GM23248 (cell line): ENCODE measurements at regions not wholly inside any gene's neighbourhood (a gene's known extent, or its start where the extent isn't known, plus 50 kb on each side); places are given as distances from the start of the nearest gene placed in this dataset.

Experiments used
- DNase-seq: peaks from one replicate; pipeline ENCODE4 v3.0.0-alpha.2; 2015
- H2AFZ ChIP-seq: fragments of 200-600 bp; sonication (generic); 2 replicates; pipeline ENCODE4 v1.6.1; 2016; ENCODE audit warnings: antibody characterized with exemption
- H3F3A ChIP-seq: fragments of 200-600 bp; sonication (generic); 2 replicates; pipeline ENCODE4 v1.6.1; 2016; ENCODE audit warnings: mild to moderate bottlenecking, antibody characterized with exemption, mixed run types; ENCODE audit not compliant: insufficient read depth
- H3K27ac ChIP-seq: fragments of 200-600 bp; sonication (generic); 2 replicates; pipeline ENCODE4 v1.5.1; 2016; ENCODE audit warnings: mild to moderate bottlenecking
- H3K27me3 ChIP-seq: fragments of 200-600 bp; sonication (generic); replicated peaks from 2 replicates; pipeline ENCODE4 v1.6.1; 2016; ENCODE audit warnings: mild to moderate bottlenecking; ENCODE audit not compliant: insufficient read depth
- H3K36me3 ChIP-seq: fragments of 200-600 bp; sonication (generic); 2 replicates; pipeline ENCODE4 v1.6.1; 2016; ENCODE audit warnings: low read depth, mild to moderate bottlenecking
- H3K4me1 ChIP-seq: fragments of 200-600 bp; sonication (generic); 2 replicates; pipeline ENCODE4 v1.6.1; 2016; ENCODE audit warnings: mild to moderate bottlenecking; ENCODE audit not compliant: insufficient read depth
- H3K4me2 ChIP-seq: fragments of 200-600 bp; sonication (generic); one replicate; pipeline ENCODE4 v1.6.1; 2016; ENCODE audit warnings: mild to moderate bottlenecking; ENCODE audit not compliant: unreplicated experiment
- H3K4me3 ChIP-seq: fragments of 200-600 bp; sonication (generic); 2 replicates; pipeline ENCODE4 v1.5.1; 2016; ENCODE audit warnings: mild to moderate bottlenecking
- H3K79me2 ChIP-seq: fragments of 200-600 bp; sonication (generic); 2 replicates; pipeline ENCODE4 v1.6.1; 2016; ENCODE audit warnings: mild to moderate bottlenecking; ENCODE audit not compliant: insufficient read depth
- H3K9ac ChIP-seq: fragments of 200-600 bp; sonication (generic); 2 replicates; pipeline ENCODE4 v1.6.1; 2016; ENCODE audit warnings: mild to moderate bottlenecking
- H3K9me2 ChIP-seq: fragments of 200-600 bp; sonication (generic); 2 replicates; pipeline ENCODE4 v1.6.1; 2016; ENCODE audit warnings: mixed run types, mild to moderate bottlenecking, moderate library complexity; ENCODE audit not compliant: insufficient read depth
- H3K9me3 ChIP-seq: fragments of 200-600 bp; sonication (generic); one replicate; pipeline ENCODE4 v1.6.1; 2017; ENCODE audit warnings: low read depth
- H4K20me1 ChIP-seq: fragments of 200-600 bp; sonication (generic); 2 replicates; pipeline ENCODE4 v1.6.0; 2016; ENCODE audit not compliant: insufficient read depth
- EZH2 ChIP-seq: fragments of 200-600 bp; sonication (generic); IDR thresholded peaks from 2 replicates; pipeline ENCODE4 v1.6.1; 2018; ENCODE audit warnings: antibody characterized with exemption, mild to moderate bottlenecking; ENCODE audit not compliant: insufficient read depth, poor library complexity, severe bottlenecking
- EZH2phosphoT487 ChIP-seq: fragments of 200-600 bp; sonication (generic); IDR thresholded peaks from 2 replicates; pipeline ENCODE4 v1.6.1; 2018; ENCODE audit warnings: antibody characterized with exemption, moderate library complexity, mild to moderate bottlenecking, low read depth; ENCODE audit not compliant: insufficient read depth
- WGBS, 2 experiments: methylation state at CpG; one replicate each; pipeline ENCODE4 v1.1.6; 2015 to 2017; ENCODE audit warnings: low lambda C conversion rate in 2 of 2, low coverage in 1 of 2; ENCODE audit errors: missing lambda C conversion rate in 2 of 2; 5-methylcytosine and 5-hydroxymethylcytosine counted together
- in situ Hi-C: fragments of 300-500 bp; cut with MboI; formaldehyde crosslinking; loops from 2 replicates; pipeline ENCODE4 v1.15.0; 2020

GRCh38 chr11:97432926-97433325, 1043.1 kb downstream of the JRKL start:
- Histone ChIP-seq H3K9ac (no peak overlapping the region), H4K20me1 (no peaks in the 10 kb centered on the region), H3K27me3 (no peaks in the 10 kb centered on the region), H3K9me3 (no peaks in the 10 kb centered on the region), H2AFZ (no peak overlapping the region), H3K27ac (no peak overlapping the region), H3F3A (no peaks in the 10 kb centered on the region), H3K9me2 (no peaks in the 10 kb centered on the region), H3K4me3 (no peak overlapping the region), H3K4me1 (no peaks in the 10 kb centered on the region), H3K4me2 (no peak overlapping the region), H3K79me2 (no peaks in the 10 kb centered on the region), H3K36me3 (no peaks in the 10 kb centered on the region)
- in situ Hi-C loops = no loop called here
- WGBS, 2 experiments = 5 to 17% methylated on average over 1 of the region's 1 CpG
- no peak for TF ChIP-seq EZH2
- TF ChIP-seq EZH2phosphoT487 = no peak
- no peak for DNase-seq

GRCh38 chr11:97445561-97445960, 1055.7 kb downstream of the JRKL start:
- no peak overlapping the region for H3K4me3 ChIP-seq
- H3K79me2 ChIP-seq = no peaks in the 10 kb centered on the region
- DNase-seq = no peak
- H4K20me1 ChIP-seq = no peaks in the 10 kb centered on the region
- no peaks in the 10 kb centered on the region for H3K27me3 ChIP-seq
- H3K9me2 ChIP-seq = no peaks in the 10 kb centered on the region
- 11 to 20% methylated on average over 2 of the region's 2 CpGs for WGBS, 2 experiments
- H3K9me3 ChIP-seq = no peaks in the 10 kb centered on the region
- TF ChIP-seq EZH2phosphoT487 (no peak), EZH2 (no peak)
- H3K4me2 ChIP-seq = no peak overlapping the region
- H3K27ac ChIP-seq = no peak overlapping the region
- no peaks in the 10 kb centered on the region for H3K4me1 ChIP-seq
- H3F3A ChIP-seq = no peaks in the 10 kb centered on the region
- H3K36me3 ChIP-seq = no peaks in the 10 kb centered on the region
- H3K9ac ChIP-seq = no peak overlapping the region
- in situ Hi-C loops = no loop called here
- no peak overlapping the region for H2AFZ ChIP-seq

- 41 to 44% methylated on average over 4 of the region's 4 CpGs for WGBS, 2 experiments
Observed at GRCh38 chr11:97451441-97451840, 1061.6 kb downstream of the JRKL start.

GRCh38 chr11:97454988-97455387, 1065.2 kb downstream of the JRKL start:
- in situ Hi-C loops = no loop called here
- Histone ChIP-seq H3K4me2 (no peak overlapping the region), H3K4me1 (no peaks in the 10 kb centered on the region), H3K27ac (no peak overlapping the region), H3K9me3 (no peaks in the 10 kb centered on the region), H3K4me3 (no peak overlapping the region), H3K36me3 (no peaks in the 10 kb centered on the region), H3K9ac (no peak overlapping the region), H2AFZ (no peak overlapping the region), H3K27me3 (no peaks in the 10 kb centered on the region), H4K20me1 (no peaks in the 10 kb centered on the region), H3K9me2 (no peaks in the 10 kb centered on the region), H3F3A (no peaks in the 10 kb centered on the region), H3K79me2 (no peaks in the 10 kb centered on the region)
- peak; percentile 6 for DNase-seq
- no peak for TF ChIP-seq EZH2
- TF ChIP-seq EZH2phosphoT487 = no peak
- 0% methylated on average over 1 of the region's 1 CpG for WGBS, 2 experiments

More at GRCh38 chr11:97451441-97451840, 1061.6 kb downstream of the JRKL start:
- no peak for DNase-seq
- in situ Hi-C loops = no loop called here
- Histone ChIP-seq H3K27ac (no peak overlapping the region), H3K27me3 (no peaks in the 10 kb centered on the region), H3K9me3 (no peaks in the 10 kb centered on the region), H3K4me1 (no peaks in the 10 kb centered on the region), H4K20me1 (no peaks in the 10 kb centered on the region), H2AFZ (no peak overlapping the region), H3K4me3 (no peak overlapping the region), H3K9ac (no peak overlapping the region), H3K79me2 (no peaks in the 10 kb centered on the region), H3F3A (no peaks in the 10 kb centered on the region), H3K9me2 (no peaks in the 10 kb centered on the region), H3K36me3 (no peaks in the 10 kb centered on the region), H3K4me2 (no peak overlapping the region)
- TF ChIP-seq EZH2 = no peak
- no peak for TF ChIP-seq EZH2phosphoT487

GRCh38 chr11:97460091-97460490, 1070.3 kb downstream of the JRKL start:
- Histone ChIP-seq H3K79me2 (no peaks in the 10 kb centered on the region), H3K9me2 (no peaks in the 10 kb centered on the region), H3K9ac (no peak overlapping the region), H3K4me3 (no peak overlapping the region), H3K9me3 (no peaks in the 10 kb centered on the region), H3K36me3 (no peaks in the 10 kb centered on the region), H3K4me2 (no peak overlapping the region), H3K27me3 (no peaks in the 10 kb centered on the region), H3K27ac (no peak overlapping the region), H3K4me1 (no peaks in the 10 kb centered on the region), H3F3A (no peaks in the 10 kb centered on the region), H4K20me1 (no peaks in the 10 kb centered on the region), H2AFZ (no peak overlapping the region)
- DNase-seq = no peak
- in situ Hi-C loops = no loop called here
- TF ChIP-seq EZH2 = no peak
- TF ChIP-seq EZH2phosphoT487 = no peak
